ENCODE measurements at regions not wholly inside any gene's neighbourhood (a gene's known extent, or its start where the extent isn't known, plus 50 kb on each side); places are given as distances from the start of the nearest gene placed in this dataset.

DNA sequence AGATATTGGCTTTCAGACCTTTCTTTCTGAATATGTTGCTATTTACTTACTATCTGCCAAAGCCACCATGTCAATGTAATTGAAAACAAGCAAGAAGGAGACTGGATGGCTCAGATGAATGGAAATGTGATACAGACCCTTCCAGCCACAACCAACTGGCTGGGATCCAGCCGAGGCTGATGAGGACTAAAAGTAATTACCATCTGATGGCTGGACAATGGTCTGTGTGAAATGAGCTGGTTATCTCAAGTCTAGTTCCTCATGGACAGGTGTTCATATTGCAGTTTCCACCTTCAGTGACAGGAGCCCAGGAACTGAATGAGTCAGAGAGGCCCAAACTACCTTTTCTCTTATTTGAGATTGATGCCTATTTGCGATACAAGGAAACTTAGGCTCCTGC lies 267.5 kb downstream of the GATA3 start:
- TF ChIP-seq POLR2AphosphoS5 (IDR thresholded peaks at IDR 0.05; ENCODE audit: low read depth, low read length) (no peak), POLR2A (IDR thresholded peaks at IDR 0.05; ENCODE audit: low read depth, low read length) (no peak), TAF1 (IDR thresholded peaks at IDR 0.05; ENCODE audit: borderline replicate concordance, low read depth, low read length) (no peak)
